ENCODE measurements at regions not wholly inside any gene's neighbourhood (a gene's known extent, or its start where the extent isn't known, plus 50 kb on each side); places are given as distances from the start of the nearest gene placed in this dataset.

DNA sequence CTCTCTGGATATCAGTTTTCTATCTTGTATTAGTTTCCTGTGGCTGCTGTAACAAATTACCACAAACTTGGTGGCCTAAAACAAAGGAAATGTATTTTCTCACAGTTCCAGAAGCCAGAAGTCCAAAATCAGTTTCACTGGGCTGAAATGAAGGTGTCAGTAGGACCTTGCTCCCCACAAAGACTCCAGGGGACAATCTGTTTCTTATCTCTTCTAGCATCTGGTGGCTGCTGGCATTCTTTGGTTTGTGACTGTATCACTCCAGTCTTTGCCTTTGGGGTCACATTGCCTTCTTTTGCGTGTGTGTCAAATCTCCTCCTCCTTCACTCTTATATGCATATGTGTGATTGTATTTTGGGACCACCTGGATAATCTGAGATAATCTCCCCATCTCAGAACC is 153.0 kb upstream of the PRPS1L1 start:
- TF ChIP-seq CTCF (IDR thresholded peaks at IDR 0.05), result no peak
- TF ChIP-seq POLR2A (IDR thresholded peaks at IDR 0.05), result no peak

All from Peyer's patch (tissue), 4 donors.